Neuronal stem cell (in vitro differentiated cells): ENCODE measurements at regions not wholly inside any gene's neighbourhood (a gene's known extent, or its start where the extent isn't known, plus 50 kb on each side); places are given as distances from the start of the nearest gene placed in this dataset.

Experiments
- DNase-seq: peaks from one replicate; pipeline ENCODE4 v3.0.0-alpha.2; 2013; ENCODE audit warnings: low spot score
- H2AFZ ChIP-seq: one replicate; pipeline ENCODE4 v1.6.1; 2013; ENCODE audit warnings: mild to moderate bottlenecking, low read length, inconsistent platforms
- H2AK5ac ChIP-seq: 2 replicates; pipeline ENCODE4 v1.6.1; 2013; ENCODE audit warnings: low read depth, mild to moderate bottlenecking, inconsistent platforms, low read length, moderate library complexity, mixed read lengths
- H2BK120ac ChIP-seq: 2 replicates; pipeline ENCODE4 v1.6.1; 2013; ENCODE audit warnings: low read depth, mild to moderate bottlenecking, inconsistent platforms, low read length, moderate library complexity, mixed read lengths
- H2BK12ac ChIP-seq: one replicate; pipeline ENCODE4 v1.6.1; 2013; ENCODE audit warnings: low read length, inconsistent platforms
- H2BK15ac ChIP-seq: 2 replicates; pipeline ENCODE4 v1.6.1; 2013; ENCODE audit warnings: mild to moderate bottlenecking, low read length, inconsistent platforms, mixed read lengths
- H2BK5ac ChIP-seq: one replicate; pipeline ENCODE4 v1.6.1; 2013; ENCODE audit warnings: inconsistent platforms, mild to moderate bottlenecking, low read length, moderate library complexity
- H3K14ac ChIP-seq: one replicate; pipeline ENCODE4 v1.6.1; 2013; ENCODE audit warnings: low read length, inconsistent platforms
- H3K18ac ChIP-seq: 2 replicates; pipeline ENCODE4 v1.6.1; 2013; ENCODE audit warnings: low read length, inconsistent platforms
- H3K23ac ChIP-seq: 2 replicates; pipeline ENCODE4 v1.6.1; 2013; ENCODE audit warnings: low read depth, mild to moderate bottlenecking, mixed read lengths, low read length, inconsistent platforms; ENCODE audit not compliant: poor library complexity
- H3K27ac ChIP-seq: replicated peaks from 3 replicates; pipeline ENCODE4 v1.5.1; 2013; ENCODE audit warnings: low read length, inconsistent platforms
- H3K27me3 ChIP-seq, 3 experiments: 2 replicates each; pipeline ENCODE4 v1.6.1; 2013; ENCODE audit warnings: low read length in 3 of 3, mild to moderate bottlenecking in 2 of 3, inconsistent platforms in 1 of 3, low read depth in 1 of 3, mixed read lengths in 1 of 3, moderate library complexity in 1 of 3; ENCODE audit not compliant: control insufficient read depth in 3 of 3, insufficient read depth in 3 of 3
- H3K36me3 ChIP-seq, 2 donors: replicated peaks in 1 of 2; 2 replicates each; pipeline ENCODE4 v1.6.1; 2013; ENCODE audit warnings: low read length in 2 of 2; ENCODE audit not compliant: control insufficient read depth in 2 of 2, insufficient read depth in 2 of 2
- H3K4ac ChIP-seq: 2 replicates; pipeline ENCODE4 v1.6.1; 2013; ENCODE audit warnings: inconsistent platforms, mild to moderate bottlenecking, low read length, moderate library complexity
- H3K4me1 ChIP-seq, 2 donors: 1 replicate in 1 of 2; 2 replicates in 1 of 2; pipeline ENCODE4 v1.6.1; 2013; ENCODE audit warnings: low read length in 2 of 2, low read depth in 1 of 2; ENCODE audit not compliant: control insufficient read depth in 2 of 2, insufficient read depth in 1 of 2
- H3K4me2 ChIP-seq: one replicate; pipeline ENCODE4 v1.6.1; 2013; ENCODE audit warnings: mild to moderate bottlenecking, low read length, inconsistent platforms; ENCODE audit not compliant: insufficient read depth, poor library complexity, severe bottlenecking
- H3K4me3 ChIP-seq, 2 donors: 2 replicates each; pipeline ENCODE4 v1.5.1; 2013; ENCODE audit warnings: low read length in 2 of 2, mild to moderate bottlenecking in 2 of 2, inconsistent platforms in 1 of 2, moderate library complexity in 1 of 2
- H3K79me1 ChIP-seq: one replicate; pipeline ENCODE4 v1.6.1; 2013; ENCODE audit warnings: low read depth, mild to moderate bottlenecking, inconsistent platforms, low read length, moderate library complexity
- H3K9ac ChIP-seq: one replicate; pipeline ENCODE4 v1.6.1; 2013; ENCODE audit warnings: mild to moderate bottlenecking, low read depth, low read length, inconsistent platforms; ENCODE audit not compliant: poor library complexity
- H3K9me3 ChIP-seq, 2 donors: replicated peaks in 1 of 2; 2 replicates each; pipeline versions ENCODE3 to v1.6.1; 2013; ENCODE audit warnings: low read length in 2 of 2, mild to moderate bottlenecking in 2 of 2, inconsistent platforms in 1 of 2, low read depth in 1 of 2, mixed read lengths in 1 of 2, moderate library complexity in 1 of 2; ENCODE audit not compliant: control insufficient read depth in 2 of 2, insufficient read depth in 1 of 2
- H4K8ac ChIP-seq: one replicate; pipeline ENCODE4 v1.6.1; 2013; ENCODE audit warnings: low read depth, mild to moderate bottlenecking, inconsistent platforms, low read length, moderate library complexity
- H4K91ac ChIP-seq: one replicate; pipeline ENCODE4 v1.6.1; 2013; ENCODE audit warnings: low read length, low read depth, mild to moderate bottlenecking, inconsistent platforms; ENCODE audit not compliant: poor library complexity
- WGBS, 2 donors: extraction: QIAGEN DNeasy Blood & Tissue Kit; methylation state at CpG; one replicate each; pipeline ENCODE4 v1.1.7; 2013; ENCODE audit warnings: missing lambda C conversion rate in 2 of 2, mixed read lengths in 1 of 2; ENCODE audit not compliant: insufficient read length in 2 of 2, insufficient replicate concordance in 1 of 2; ENCODE audit errors: extremely low coverage in 2 of 2; 5-methylcytosine and 5-hydroxymethylcytosine counted together

DNA sequence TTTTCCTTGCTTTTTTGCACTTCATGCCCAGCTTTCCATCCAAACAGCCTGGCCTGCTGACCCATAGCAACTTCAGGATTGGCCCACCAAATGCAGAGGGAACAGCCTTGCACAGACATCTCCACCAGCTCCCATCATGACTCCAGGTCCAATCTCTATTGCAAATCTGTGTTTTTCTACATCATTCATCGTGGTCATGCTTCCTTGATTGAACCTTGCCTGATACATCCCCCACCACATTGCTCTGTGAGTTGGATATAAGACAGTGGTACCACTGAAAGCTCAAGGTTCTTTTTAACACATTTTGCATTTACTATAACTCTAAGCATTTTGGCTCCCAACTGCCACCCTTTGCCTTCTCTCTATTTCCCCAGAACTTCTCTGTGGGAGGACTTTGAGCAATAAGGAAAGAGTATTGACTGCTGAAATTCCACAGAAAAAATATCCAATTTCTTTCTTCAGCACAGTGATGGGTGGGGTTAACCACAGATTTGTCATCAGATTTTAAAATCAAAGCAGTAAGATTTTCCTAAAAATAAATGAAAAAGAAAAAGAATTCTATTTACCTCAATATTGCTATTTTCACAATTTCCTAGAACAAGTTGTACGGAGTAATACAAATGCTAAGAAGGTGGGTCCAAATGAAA is 114.6 kb upstream of the GALNT15 start:
- Histone ChIP-seq H3K79me1 (no peaks in the 10 kb centered on the region), H3K36me3 (no peaks in the 10 kb centered on the region), H2AK5ac (no peak overlapping the region), H3K23ac (no peak overlapping the region), H3K27ac (no peak overlapping the region), H2BK12ac (no peak overlapping the region), H3K9me3 (no peaks in the 10 kb centered on the region), H3K4me3 (no peak overlapping the region), H2BK15ac (no peak overlapping the region), H3K18ac (no peak overlapping the region), H2AFZ (no peak overlapping the region), H3K4me2 (no peak overlapping the region), H3K14ac (no peak overlapping the region), H3K27me3 (no peaks in the 10 kb centered on the region), H2BK120ac (no peak overlapping the region), H3K4ac (no peak overlapping the region), H4K91ac (no peak overlapping the region), H4K8ac (no peak overlapping the region), H2BK5ac (no peak overlapping the region), H3K4me1 (peaks cover 0 to 6% of the 10 kb centered on the region in 2 donors), H3K9ac (no peak overlapping the region)
- no peak for DNase-seq
- no CpG with 5 or more reads among the region's 2 CpGs for WGBS, 2 donors

DNA sequence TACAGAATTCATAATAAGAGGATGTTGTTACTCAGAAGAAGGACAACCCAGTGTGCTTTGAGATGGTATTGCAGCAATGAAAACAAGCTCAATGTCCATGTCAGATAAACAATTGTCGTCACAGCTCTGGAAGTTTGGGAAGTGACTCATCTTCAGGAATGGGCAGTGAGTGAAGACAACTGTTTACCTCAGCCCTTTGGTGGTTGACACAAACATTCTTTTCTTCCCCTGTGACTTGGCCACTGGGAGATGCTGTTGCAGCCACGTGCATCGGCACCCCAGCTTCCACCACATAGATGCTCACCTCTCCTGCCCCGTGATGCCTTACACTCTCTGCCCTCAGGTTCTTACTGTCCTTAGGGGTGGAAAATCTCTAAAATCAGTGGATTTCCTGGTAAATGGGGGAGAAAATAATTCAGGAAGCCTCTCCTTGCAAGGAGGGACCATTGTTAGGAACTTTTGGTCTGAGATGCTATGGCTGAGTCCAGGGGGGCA is 114.1 kb upstream of the GALNT15 start:
- H3K36me3 ChIP-seq: no peaks in the 10 kb centered on the region
- no peak overlapping the region for H2BK120ac ChIP-seq
- no peak overlapping the region for H3K14ac ChIP-seq
- H3K79me1 ChIP-seq: no peaks in the 10 kb centered on the region
- H4K91ac ChIP-seq: no peak overlapping the region
- H3K27ac ChIP-seq: no peak overlapping the region
- H3K4ac ChIP-seq: no peak overlapping the region
- no peak overlapping the region for H2BK15ac ChIP-seq
- no peak overlapping the region for H2BK5ac ChIP-seq
- no peak overlapping the region for H2BK12ac ChIP-seq
- no peak overlapping the region for H4K8ac ChIP-seq
- H3K4me3 ChIP-seq: no peak overlapping the region
- no peak for DNase-seq
- no peaks in the 10 kb centered on the region for H3K27me3 ChIP-seq
- no CpG with 5 or more reads among the region's 4 CpGs for WGBS, 2 donors
- peaks cover 0 to 6% of the 10 kb centered on the region in 2 donors for H3K4me1 ChIP-seq
- no peak overlapping the region for H3K4me2 ChIP-seq
- H3K9me3 ChIP-seq: no peaks in the 10 kb centered on the region
- no peak overlapping the region for H3K18ac ChIP-seq
- H2AFZ ChIP-seq: no peak overlapping the region
- H3K23ac ChIP-seq: no peak overlapping the region
- H3K9ac ChIP-seq: no peak overlapping the region
- no peak overlapping the region for H2AK5ac ChIP-seq

DNA sequence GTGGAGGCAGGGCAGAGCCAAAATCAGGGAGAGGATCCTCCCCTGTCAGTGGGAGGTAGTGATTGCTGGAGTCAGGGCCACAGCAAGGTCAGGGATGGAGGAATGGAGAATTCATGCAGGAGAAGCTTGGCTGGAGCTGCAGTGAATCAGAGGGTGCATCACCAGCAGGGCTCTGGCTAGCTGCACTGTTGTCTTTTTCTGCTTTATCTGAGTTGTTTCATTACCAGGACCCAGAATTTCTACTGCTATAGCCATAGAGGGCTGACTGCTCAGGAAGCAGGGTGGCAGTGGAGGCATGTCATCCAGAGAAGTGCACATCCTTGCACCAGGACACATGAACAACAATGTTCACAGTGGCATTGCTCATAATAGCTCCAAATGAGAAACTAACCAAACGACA is 113.5 kb upstream of the GALNT15 start:
- H2BK5ac ChIP-seq: no peak overlapping the region
- no peak overlapping the region for H4K8ac ChIP-seq
- H3K18ac ChIP-seq: no peak overlapping the region
- H2AFZ ChIP-seq: no peak overlapping the region
- no peak for DNase-seq
- H3K14ac ChIP-seq: no peak overlapping the region
- H2AK5ac ChIP-seq: no peak overlapping the region
- H3K36me3 ChIP-seq: no peaks in the 10 kb centered on the region
- H3K4me2 ChIP-seq: no peak overlapping the region
- no peak overlapping the region for H2BK12ac ChIP-seq
- no peak overlapping the region for H3K9ac ChIP-seq
- H3K4me3 ChIP-seq: no peak overlapping the region
- no peak overlapping the region for H4K91ac ChIP-seq
- H2BK120ac ChIP-seq: no peak overlapping the region
- H3K4me1 ChIP-seq: peaks cover 0 to 6% of the 10 kb centered on the region in 2 donors
- H2BK15ac ChIP-seq: no peak overlapping the region
- H3K23ac ChIP-seq: no peak overlapping the region
- no peaks in the 10 kb centered on the region for H3K27me3 ChIP-seq
- H3K9me3 ChIP-seq: no peaks in the 10 kb centered on the region
- no peak overlapping the region for H3K27ac ChIP-seq
- no CpG with 5 or more reads among the region's 1 CpG for WGBS, 2 donors
- H3K79me1 ChIP-seq: no peaks in the 10 kb centered on the region
- H3K4ac ChIP-seq: no peak overlapping the region

DNA sequence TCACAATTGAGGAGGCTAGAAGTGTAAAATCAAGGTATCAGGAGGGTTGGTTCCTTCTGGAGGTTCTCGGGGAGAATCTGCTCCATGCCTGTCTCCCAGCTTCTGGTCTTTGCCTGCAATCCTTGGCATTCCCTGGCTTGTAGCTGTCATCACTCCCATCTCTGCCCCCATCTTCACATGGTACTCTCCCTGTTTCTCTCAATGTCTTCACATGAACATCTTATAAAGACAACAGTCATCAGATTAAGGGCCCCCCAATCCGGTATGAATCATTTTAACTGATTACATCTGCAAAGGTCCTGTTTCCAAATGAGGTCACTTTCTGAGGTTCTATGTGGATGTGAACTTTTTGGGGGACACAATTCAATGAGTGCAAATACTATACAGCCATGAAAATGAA is 113.0 kb upstream of the GALNT15 start:
- H2AK5ac ChIP-seq: no peak overlapping the region
- H3K4me3 ChIP-seq: no peak overlapping the region
- H3K9ac ChIP-seq: no peak overlapping the region
- no peak overlapping the region for H3K18ac ChIP-seq
- no peak overlapping the region for H3K27ac ChIP-seq
- H2AFZ ChIP-seq: no peak overlapping the region
- H3K4ac ChIP-seq: no peak overlapping the region
- no peak overlapping the region for H3K23ac ChIP-seq
- H2BK15ac ChIP-seq: no peak overlapping the region
- no peak overlapping the region for H3K14ac ChIP-seq
- no peaks in the 10 kb centered on the region for H3K79me1 ChIP-seq
- H3K27me3 ChIP-seq: no peaks in the 10 kb centered on the region
- H3K9me3 ChIP-seq: no peaks in the 10 kb centered on the region
- DNase-seq: no peak
- H2BK12ac ChIP-seq: no peak overlapping the region
- H3K4me2 ChIP-seq: no peak overlapping the region
- H4K91ac ChIP-seq: no peak overlapping the region
- no peak overlapping the region for H2BK5ac ChIP-seq
- no peaks in the 10 kb centered on the region for H3K36me3 ChIP-seq
- no peak overlapping the region for H4K8ac ChIP-seq
- H3K4me1 ChIP-seq: peaks cover 0 to 6% of the 10 kb centered on the region in 2 donors
- no CpG with 5 or more reads among the region's 2 CpGs for WGBS, 2 donors
- H2BK120ac ChIP-seq: no peak overlapping the region
